GM18870 (cell line): ENCODE measurements at regions not wholly inside any gene's neighbourhood (a gene's known extent, or its start where the extent isn't known, plus 50 kb on each side); places are given as distances from the start of the nearest gene placed in this dataset.

Source experiments
- ATAC-seq: cut with Tn5 transposase; IDR thresholded peaks from one replicate; pipeline ENCODE4 v1.9.1; 2021; ENCODE audit warnings: moderate library complexity; ENCODE audit not compliant: unreplicated experiment

DNA sequence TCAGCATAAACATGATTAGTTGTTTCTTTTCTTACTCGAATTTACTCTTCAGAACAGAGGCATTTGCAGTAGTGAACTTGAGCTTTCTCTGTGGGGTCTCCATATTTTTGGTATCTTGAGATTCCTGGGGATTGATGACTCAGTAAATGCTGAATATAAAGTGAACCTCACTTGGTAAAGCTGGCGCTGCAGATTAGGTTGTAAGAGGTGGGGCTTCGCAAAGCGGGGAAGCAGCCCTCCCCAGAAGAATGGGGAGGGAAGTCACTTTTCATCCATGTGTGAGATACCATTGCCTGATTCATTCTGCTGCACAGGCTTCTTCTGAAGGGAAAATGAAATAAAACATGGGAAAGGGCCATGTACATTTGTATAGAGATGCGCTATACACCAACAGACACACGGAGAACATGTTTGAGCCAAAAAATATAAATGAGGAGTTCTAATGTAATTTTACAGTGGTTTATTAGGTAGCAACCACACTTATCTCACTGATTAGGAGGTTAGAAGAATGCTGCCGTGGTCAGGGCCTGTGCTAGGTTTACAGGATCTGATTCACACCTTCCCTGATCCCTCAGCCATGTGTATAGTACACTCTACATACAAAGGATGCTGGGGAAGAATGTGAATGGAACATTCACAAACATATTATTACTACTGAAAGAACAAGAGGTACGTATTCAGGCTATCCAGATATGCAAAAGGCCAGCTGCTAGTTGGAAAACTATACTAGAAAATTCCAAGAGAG is 63.5 kb downstream of the DNTTIP2 start:
- ATAC-seq, result no peak

DNA sequence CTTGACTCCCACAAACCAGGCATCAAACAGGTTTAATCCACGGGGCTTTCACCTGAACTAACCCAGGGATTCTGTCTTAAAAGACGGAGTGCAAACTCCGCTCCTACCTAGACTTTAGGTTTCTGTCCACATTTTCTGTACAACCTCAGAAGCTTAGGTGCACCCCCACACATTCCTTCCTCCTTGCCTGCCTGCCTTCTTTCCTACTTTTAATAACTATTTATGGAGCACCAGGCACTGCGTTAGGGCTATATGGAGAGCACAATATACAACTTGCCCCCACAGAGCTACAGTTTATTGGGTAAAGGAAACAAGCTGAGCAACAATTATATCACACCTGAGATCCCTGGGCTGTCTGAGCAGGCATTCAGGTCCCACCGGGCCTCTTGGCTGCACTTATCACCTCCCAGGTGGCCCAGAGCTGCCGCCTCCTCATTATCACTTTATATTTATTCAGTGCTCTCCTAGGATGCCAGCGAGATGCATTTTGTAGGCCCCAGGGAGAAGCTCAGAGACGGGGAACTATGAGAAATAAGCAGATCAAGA is 64.1 kb downstream of the DNTTIP2 start:
- ATAC-seq, result no peak

DNA sequence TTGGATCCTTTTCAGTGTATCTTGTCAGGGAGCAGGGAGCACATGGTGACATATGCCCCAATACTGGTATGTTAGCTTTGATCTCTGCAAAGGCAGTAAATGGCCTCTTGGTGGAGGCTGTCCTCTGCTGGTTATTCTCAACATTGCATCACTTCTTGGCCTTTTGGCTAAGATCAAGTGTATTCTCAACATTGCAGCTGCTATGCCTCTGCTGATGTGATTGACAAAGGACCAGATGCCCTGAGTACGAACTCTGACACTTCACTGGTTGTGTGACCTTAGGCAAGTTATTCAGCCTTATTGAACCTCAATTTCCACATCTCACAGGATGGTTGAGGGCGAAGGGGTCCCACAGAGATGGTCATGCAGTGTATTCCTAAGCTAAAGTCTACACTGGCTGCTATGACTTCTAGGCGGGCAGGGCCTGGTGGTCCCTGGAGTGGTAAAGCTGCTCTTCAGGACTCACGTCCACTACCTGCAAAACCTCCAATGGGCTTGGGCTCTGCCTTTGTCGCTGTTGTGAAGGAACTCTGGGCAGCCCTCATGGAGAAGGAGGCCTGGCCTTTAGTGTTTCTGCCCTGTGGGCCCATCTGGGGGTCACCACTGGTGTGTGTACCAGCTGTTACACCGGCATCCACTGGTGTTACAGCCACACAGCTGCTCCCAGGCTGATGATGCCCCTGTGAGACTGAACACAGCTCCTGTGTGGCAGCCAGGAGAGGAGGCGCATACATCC is 64.8 kb downstream of the DNTTIP2 start:
- ATAC-seq, result no peak

GRCh38 chr1:93813076-93813475 is 65.9 kb downstream of the DNTTIP2 start:
- no peak for ATAC-seq

GRCh38 chr1:93811326-93812065 is 67.5 kb downstream of the DNTTIP2 start:
- ATAC-seq, result no peak

- no peak for ATAC-seq
These were observed 68.7 kb downstream of the DNTTIP2 start for GRCh38 chr1:93810316-93810715.

GRCh38 chr1:93808871-93809270 is 70.1 kb downstream of the DNTTIP2 start:
- ATAC-seq, result no peak

DNA sequence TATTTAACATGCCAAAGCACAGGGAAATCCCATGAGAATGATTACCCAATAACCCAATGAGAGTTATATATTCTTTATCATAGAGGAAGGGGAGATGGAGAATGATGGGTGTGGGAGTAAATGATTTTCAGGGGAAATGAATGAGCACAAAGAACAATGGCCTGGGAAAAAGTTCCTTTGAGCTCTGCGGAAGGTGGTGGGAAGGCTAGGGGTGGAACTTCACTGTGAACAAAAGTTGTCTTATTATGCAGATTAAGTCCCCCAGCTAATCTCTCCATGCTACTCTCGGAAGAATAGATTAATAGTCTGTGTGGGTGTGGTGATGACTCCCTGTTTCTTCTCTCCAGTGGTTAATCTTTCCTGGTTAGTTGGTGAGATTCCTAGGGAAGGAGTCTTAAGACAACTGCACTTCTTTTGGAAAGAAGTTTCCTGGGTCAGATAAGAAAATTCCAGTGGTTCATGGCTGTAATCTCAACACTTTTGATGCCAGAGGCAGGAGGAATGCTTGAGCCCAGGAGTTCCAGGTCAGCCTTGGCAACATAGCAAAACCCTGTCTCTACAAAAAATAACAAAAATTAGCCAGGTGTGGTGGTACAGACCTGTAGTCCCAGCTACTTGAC is 71.6 kb downstream of the DNTTIP2 start:
- no peak for ATAC-seq

DNA sequence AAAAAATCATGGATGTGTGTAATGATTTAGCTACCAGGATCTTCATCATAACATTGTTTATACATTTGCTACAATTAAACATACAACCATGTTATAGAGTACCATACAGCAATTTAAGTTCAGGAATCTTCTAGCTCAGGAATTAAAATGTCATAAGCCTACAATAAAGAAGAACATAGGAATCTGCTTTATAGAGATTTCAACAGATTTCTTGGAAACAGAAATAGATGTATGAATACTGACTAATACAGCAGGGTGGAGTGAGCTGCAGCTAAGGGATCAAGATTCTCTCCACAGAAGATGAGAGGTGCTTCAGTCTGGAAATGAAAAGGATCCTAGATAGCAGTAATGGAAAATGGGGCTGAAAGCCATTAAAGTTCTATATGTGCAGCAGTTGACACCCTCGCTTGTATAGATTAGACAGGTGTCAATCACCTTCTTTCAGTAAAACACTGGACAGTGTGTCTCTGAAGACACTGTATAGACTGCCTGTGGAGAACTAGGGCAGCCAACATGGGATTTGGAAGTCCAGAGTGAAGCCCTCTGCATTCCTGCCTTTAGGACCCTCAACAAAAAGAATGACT is 73.9 kb downstream of the DNTTIP2 start:
- ATAC-seq, result no peak

DNA sequence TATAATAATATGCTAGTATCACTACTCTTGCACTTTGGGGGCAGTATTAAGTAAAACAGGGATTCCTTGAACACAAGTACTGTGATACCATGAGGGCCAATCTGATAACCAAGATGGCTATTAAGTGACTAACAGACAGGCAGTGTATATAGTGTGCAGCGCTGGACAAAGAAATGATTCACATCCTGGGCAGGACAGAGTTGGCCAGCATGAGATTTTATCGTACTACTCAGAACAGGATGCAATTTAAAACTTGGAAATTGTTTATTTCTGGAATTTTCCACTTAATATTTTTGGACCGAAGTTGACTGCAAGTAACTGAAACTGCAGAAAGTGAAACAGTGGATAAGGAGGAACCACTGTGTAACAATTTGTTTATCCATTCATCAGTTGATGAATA is 74.6 kb downstream of the DNTTIP2 start:
- no peak for ATAC-seq

GRCh38 chr1:93801471-93801870 is 77.5 kb downstream of the DNTTIP2 start:
- no peak for ATAC-seq

- ATAC-seq, result no peak
These were observed 78.2 kb downstream of the DNTTIP2 start for GRCh38 chr1:93800856-93801255.

- ATAC-seq, result no peak
These were observed 80.7 kb downstream of the DNTTIP2 start for GRCh38 chr1:93798291-93798690.

- no peak for ATAC-seq
These were observed 94.5 kb downstream of the DNTTIP2 start for GRCh38 chr1:93784538-93784937.

DNA sequence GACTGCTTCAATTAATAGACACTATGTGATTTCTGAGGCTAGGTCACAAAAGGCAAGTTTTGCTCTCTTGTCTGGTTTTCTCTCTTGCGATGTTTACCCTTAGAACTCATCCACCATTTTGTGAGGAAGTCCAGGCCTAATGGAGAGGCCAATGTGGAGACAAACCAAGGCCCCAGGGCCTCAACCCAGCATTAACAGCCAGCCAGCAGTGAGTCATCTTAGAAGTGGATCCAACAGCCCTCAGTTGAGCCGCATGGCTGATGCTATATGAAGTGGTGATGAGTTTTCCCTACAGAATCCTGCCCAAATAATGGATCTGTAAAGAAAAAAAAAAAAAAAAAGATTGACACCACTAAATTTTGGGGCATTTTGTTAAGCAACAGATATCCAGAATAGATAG is 95.1 kb downstream of the DNTTIP2 start:
- ATAC-seq, result no peak

DNA sequence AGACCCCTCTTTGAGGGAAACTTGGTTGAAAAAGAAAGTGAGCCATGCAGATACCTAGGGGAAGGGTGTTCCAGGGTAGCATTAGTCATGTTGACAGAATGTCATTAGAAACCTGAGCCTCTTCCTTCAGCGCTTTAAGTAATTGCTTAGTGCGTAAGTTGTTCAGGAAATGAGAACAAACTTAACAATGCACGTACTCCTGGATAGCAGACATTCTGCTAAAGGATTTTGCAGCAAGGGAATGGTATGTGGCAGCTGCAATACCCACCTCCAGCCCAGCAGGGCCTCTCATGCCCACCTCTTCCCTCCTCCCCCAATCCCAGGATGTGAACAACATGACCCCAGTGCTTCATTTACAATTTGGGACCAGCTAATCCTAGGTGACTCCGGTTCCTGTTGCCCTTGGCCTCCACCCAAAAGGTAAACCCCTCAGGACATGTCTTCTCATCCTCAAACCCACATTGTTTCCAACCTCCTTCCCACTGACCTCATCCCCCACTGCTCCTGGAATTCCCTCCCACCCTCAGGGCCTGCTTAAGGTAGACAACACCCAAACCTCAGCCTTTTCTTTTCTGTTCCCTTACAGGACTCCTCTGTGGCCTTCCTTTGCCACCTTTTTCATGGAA is 98.0 kb upstream of the BCAR3 start:
- ATAC-seq, result no peak

DNA sequence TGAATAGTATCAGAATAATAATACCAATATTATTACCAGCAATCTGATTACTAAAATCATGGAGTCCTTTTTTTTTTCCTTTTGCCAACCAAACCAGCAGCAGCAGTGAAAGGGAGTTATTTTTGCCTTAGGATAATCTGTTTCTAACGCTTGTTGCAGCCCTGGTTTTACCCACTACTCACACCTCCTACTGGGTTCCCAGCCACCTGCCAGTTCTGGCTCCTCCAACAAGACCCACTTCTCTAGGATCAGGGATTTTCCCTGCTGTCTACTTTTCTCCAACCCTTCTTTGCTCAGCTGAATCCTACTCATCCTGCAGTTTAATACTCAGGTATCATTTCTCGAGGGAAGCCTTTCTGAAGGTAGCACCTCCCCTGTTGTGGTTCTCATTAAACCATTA is 96.8 kb upstream of the BCAR3 start:
- no peak for ATAC-seq

DNA sequence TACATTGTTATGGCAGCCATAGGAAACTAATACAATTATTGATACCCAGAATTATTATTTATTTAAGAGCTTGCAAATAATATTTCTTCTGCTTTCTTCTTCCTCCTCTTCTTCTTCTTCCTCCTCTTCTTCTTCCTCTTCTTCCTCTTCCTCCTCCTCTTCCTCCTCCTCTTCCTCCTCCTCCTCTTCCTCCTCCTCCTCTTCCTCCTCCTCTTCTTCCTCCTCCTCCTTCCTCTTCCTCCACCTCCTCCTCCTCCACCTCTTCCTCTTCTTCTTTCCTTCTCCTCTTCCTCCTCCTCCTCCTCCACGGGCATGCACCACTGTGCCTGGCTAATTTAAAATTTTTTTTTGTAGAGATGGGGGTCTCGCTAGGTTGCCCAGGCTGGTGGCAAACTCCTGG is 95.6 kb upstream of the BCAR3 start:
- no peak for ATAC-seq

DNA sequence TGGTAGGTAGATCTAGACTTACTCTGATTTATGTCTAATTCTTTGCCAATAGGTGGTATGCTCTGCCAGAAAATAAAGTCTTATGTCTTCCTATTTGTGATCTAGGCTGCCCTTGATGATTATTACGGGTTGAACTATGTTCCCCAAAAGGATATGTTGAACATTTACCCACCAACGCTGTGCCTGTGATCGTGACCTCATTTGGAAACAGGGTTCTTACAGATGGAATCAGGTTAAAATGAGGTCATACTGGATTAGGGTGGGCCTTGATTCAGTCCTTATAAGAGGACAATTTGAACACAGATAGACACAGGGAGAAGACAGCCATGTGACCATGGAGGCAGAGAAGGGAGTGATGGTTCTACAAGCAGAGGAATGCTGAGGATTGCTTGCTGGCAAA is 95.1 kb upstream of the BCAR3 start:
- ATAC-seq, result no peak

DNA sequence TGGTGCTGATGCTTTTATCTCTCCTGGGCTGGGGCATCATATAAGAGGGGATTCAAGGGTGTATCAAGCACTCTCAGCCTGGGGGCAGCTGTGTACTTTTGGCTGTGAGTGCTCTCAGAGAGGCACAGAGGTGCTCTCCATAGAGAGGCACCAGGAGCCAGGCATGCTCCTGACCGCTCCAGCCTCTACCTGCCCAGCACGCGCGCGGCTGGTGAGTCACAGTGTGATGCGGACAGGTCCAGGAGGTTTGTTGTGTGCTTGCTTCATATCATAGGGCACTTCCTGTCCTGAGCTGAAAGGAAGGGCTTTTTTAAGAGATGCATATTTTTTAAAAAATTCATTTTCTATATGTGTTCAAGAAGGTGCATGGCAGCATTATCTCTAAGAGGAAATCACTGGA is 93.6 kb upstream of the BCAR3 start:
- ATAC-seq, result no peak
